ENCODE measurements at regions not wholly inside any gene's neighbourhood (a gene's known extent, or its start where the extent isn't known, plus 50 kb on each side); places are given as distances from the start of the nearest gene placed in this dataset.

DNA sequence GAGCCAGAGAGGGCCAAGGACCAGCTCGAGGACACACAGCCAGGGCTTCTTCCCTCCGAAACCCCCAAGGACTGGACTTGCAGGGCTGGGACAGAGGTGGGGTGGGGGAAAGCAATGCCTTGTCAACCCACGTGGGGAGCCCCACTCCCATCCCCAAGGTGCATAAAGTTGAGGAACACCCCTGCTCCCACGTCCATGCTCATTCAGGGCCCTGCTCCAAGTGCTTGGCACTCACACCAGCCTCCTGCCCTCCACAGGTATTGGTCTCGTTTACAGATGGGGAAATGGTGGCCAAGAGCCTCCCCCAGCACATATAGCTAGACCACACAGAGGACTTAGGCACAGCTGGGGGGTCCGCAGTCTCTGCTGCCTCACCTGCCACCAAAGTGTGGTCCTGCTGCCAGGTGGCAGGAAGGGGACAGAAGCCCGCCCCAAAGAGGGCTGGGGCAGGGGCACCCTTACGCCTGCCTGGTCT, 50.5 kb upstream of the CSPG4 start:
- DNase-seq (ENCODE audit: low read depth) = no peak
- no peak overlapping the region for H3K4me3 ChIP-seq (ENCODE audit: control insufficient read depth, low read depth, low read length)
- TF ChIP-seq, protein P1, sequence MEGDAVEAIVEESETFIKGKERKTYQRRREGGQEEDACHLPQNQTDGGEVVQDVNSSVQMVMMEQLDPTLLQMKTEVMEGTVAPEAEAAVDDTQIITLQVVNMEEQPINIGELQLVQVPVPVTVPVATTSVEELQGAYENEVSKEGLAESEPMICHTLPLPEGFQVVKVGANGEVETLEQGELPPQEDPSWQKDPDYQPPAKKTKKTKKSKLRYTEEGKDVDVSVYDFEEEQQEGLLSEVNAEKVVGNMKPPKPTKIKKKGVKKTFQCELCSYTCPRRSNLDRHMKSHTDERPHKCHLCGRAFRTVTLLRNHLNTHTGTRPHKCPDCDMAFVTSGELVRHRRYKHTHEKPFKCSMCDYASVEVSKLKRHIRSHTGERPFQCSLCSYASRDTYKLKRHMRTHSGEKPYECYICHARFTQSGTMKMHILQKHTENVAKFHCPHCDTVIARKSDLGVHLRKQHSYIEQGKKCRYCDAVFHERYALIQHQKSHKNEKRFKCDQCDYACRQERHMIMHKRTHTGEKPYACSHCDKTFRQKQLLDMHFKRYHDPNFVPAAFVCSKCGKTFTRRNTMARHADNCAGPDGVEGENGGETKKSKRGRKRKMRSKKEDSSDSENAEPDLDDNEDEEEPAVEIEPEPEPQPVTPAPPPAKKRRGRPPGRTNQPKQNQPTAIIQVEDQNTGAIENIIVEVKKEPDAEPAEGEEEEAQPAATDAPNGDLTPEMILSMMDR (conservative IDR thresholded peaks at IDR 0.05; ENCODE audit: control insufficient read depth, insufficient read depth, low read depth, low read length) = no peak

Data from fibroblast of mammary gland (primary cell).